ENCODE measurements at regions not wholly inside any gene's neighbourhood (a gene's known extent, or its start where the extent isn't known, plus 50 kb on each side); places are given as distances from the start of the nearest gene placed in this dataset.
"Not testable (repeated sequence)": the region's sequence is repeated elsewhere in the genome, so short reads cannot be mapped to it uniquely, and the experiment has no call there.

DNA sequence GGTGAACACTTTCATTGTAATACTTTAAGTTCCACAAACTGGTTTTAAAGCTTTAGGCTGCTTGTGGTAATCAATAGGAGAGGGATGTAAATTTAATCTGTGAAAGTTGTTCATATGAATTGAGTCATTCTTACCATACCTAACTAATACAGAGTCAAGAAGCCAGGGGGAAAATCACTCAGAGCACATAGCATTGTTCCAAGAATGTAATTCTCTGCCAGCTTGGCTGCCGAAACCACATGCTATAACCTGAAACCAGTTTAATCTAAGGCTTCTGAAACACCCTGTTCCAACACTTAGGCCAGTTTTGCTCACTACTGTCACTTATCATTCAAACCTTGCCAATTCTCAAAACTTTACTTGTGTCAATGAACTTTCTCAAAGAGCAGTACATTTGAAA is 528.8 kb upstream of the GRAMD2B start:
- DNase-seq (no peak), ATAC-seq (ENCODE audit: poor library complexity) (peak; percentile 90)
- intact Hi-C loops (cut with DNase I): no loop called here

- intact Hi-C loops (cut with DNase I): no loop called here
- ATAC-seq (ENCODE audit: poor library complexity): peak; percentile 57
- DNase-seq: no peak
Observed at GRCh38 chr5:125896368-125896767, 526.8 kb upstream of the GRAMD2B start.

DNA sequence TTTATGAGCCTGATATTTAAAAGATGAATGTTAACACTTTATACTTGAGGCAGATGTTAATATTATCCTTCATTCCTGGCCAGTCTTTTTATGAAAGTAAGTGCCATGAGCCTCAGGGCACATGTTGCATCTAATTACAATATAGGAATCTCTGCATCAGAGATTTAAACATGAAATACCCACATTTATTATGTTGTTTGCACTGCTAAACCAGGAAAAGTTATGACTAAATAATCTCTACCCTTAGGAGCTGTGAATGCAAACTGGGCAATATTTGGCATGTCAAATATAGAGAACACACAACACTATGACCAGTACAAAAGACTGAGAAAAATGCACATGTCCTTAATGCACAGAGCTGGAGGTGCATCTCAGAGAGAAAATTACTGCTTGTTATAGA is 526.1 kb upstream of the GRAMD2B start:
- ATAC-seq (ENCODE audit: poor library complexity): no peak
- intact Hi-C loops (cut with DNase I): no loop called here

GRCh38 chr5:125898851-125899405 is 524.3 kb upstream of the GRAMD2B start:
- intact Hi-C loops (cut with DNase I): no loop called here
- DNase-seq: no peak
- no peak for ATAC-seq (ENCODE audit: poor library complexity)

More for the DNA sequence above, 526.1 kb upstream of the GRAMD2B start:
- DNase-seq: no peak

GRCh38 chr5:125912028-125912427 is 511.2 kb upstream of the GRAMD2B start:
- no peak for DNase-seq
- intact Hi-C loops (cut with DNase I): no loop called here

GRCh38 chr5:125913200-125913599 is 510.0 kb upstream of the GRAMD2B start:
- DNase-seq: no peak
- intact Hi-C loops (cut with DNase I): no loop called here
- ATAC-seq (ENCODE audit: poor library complexity): no peak

More at GRCh38 chr5:125912028-125912427, 511.2 kb upstream of the GRAMD2B start:
- no peak for ATAC-seq (ENCODE audit: poor library complexity)

GRCh38 chr5:125914471-125914870 is 508.7 kb upstream of the GRAMD2B start:
- ATAC-seq (ENCODE audit: poor library complexity) (no peak), DNase-seq (no peak)
- intact Hi-C loops (cut with DNase I): no loop called here

- intact Hi-C loops (cut with DNase I); ATAC-seq (ENCODE audit: poor library complexity); DNase-seq: not testable (repeated sequence)
Observed at GRCh38 chr5:125923958-125924357, 499.3 kb upstream of the GRAMD2B start.

DNA sequence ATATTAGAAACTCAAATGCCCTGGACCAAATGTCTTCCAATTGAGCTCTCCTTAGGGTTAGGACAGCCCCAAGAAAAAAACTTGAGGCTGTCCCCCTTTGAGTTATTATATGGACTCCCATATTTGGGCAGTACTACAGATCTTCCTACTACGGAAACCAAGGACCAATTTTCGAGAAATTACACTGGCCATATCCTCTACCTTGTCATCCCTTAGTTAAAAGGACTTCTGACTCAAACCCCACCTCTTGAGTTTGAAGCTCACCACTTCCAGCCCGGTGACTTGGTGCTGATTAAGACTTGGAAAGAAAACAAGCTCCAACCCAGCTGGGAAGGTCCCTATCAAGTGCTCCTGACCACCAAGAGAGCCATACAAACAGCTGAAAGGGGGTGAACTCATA is 497.0 kb upstream of the GRAMD2B start:
- intact Hi-C loops (cut with DNase I): no loop called here
- DNase-seq: no peak
- no peak for ATAC-seq (ENCODE audit: poor library complexity)

DNA sequence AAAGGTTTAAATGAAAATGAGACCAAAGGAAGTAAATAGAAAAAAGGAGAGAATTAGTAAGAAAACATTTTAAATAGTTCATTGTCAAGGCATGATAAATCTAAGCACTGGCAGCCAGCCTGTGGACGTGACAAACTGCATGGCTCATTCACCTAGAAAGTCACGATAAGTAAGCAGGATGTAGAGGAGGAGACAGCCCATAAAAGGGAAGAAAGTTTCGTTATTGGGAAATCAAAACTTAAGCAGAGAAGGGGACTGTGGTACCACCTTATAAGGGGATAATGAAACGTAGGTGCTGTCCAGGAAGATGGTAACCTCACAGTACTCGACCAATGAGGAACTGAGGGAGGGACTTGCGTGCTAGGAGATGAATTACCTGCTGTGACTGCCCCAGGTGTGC is 494.5 kb upstream of the GRAMD2B start:
- intact Hi-C loops (cut with DNase I): no loop called here
- DNase-seq (no peak), ATAC-seq (ENCODE audit: poor library complexity) (no peak)

DNA sequence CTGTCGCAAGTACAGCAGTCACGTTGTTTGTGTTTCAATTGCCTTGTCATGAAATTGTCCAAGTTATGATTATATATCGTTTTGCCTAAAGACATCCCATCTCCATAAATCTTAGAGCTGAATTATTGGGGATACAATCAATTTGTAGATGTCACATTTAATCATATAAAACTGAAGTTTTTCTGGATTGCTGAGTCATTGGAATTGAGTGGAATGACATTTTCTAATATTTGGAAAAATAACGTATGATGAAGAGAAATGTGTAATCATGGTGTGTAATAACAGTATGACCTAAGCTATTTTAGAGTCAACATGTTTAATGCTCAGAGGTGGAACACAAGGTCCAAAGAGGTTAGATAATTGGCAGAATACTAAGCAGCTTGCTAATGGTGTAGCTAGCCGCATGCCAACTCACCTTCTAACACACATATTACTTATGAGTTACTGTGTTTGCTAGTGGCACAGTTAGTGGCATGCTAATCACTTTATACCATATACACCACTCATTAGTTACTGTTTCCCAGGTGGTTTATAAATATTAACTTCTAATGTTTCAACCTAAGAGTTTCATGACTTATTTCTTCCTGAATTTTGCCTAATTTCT is 473.1 kb upstream of the GRAMD2B start:
- DNase-seq (no peak), ATAC-seq (ENCODE audit: poor library complexity) (no peak)
- intact Hi-C loops (cut with DNase I): no loop called here

DNA sequence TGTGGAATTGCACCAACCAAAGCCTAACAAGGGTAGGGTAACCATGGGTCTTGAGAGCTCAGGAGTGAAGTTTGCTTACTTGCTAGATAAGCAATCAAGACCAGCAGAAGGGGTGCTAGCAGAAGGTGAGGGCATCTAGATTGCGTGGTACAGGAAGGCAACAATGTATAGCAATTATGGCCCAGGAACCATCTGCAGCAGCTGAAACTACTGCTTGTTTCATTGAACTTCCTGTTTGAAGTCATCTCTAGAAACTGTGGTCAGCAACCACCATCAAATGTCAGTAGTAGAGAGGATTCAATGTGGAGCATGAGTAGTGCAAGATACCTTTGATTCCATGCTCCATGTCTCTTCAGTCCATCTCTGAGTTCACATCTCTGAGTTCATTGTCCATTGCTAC is 462.1 kb upstream of the GRAMD2B start:
- ATAC-seq (ENCODE audit: poor library complexity): no peak
- DNase-seq: no peak
- intact Hi-C loops (cut with DNase I): no loop called here

GRCh38 chr5:125965577-125965976 is 457.6 kb upstream of the GRAMD2B start:
- intact Hi-C loops (cut with DNase I): no loop called here
- ATAC-seq (ENCODE audit: poor library complexity): no peak
- no peak for DNase-seq

- no peak for ATAC-seq (ENCODE audit: poor library complexity)
- no peak for DNase-seq
- intact Hi-C loops (cut with DNase I): no loop called here
Observed at GRCh38 chr5:125967576-125967975, 455.6 kb upstream of the GRAMD2B start.

- DNase-seq: no peak
- no peak for ATAC-seq (ENCODE audit: poor library complexity)
- intact Hi-C loops (cut with DNase I): no loop called here
Observed at GRCh38 chr5:125969011-125969813, 454.0 kb upstream of the GRAMD2B start.

DNA sequence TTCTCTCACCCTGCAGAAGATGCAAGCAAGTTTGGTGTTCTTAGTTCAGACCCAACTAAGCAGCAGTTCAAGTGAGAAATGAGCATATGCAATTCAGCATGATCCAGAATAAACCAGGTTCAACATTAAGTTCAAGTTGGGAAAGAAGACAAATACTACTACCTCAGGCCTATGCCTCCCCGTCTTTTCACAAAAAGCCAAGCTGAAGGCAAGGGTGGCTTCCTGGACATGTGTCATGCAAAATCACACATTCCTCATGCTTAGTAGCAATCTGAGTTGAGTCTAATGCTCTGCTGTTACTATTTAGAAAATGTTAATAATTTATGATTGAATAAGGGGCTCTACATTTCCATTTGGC is 453.4 kb upstream of the GRAMD2B start:
- DNase-seq (no peak), ATAC-seq (ENCODE audit: poor library complexity) (no peak)
- intact Hi-C loops (cut with DNase I): no loop called here

DNA sequence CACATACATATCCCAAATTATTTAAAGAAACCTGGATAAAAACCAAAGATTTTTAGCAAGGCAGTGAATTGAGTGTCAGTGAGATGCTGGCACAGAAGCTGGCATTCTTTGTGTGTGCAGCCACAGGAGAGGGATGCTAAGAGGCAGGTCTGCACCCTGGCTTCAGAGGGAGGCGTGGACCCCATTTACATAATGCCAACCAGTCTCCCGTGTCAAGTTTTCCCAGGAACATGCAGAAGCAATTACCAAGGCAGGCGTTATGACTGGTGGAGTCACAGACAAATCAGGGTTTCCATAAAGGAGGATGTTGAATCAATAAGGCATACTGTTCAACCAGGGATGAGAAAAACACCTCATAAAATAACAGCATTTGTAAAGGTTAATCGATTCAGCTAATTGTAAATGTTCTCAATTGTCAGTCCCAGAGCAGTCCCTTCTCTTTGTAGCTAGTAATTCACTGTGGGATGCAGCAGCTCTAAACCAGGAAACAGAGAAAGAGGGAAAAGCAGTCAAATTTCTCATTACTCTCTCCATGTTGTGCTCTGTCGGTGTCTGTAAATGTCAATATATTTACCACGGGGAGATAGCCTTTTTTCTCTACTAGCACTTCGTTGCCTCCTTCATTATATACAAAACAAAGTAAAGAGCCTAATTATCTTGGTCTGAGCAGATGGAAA is 452.4 kb upstream of the GRAMD2B start:
- no peak for DNase-seq
- no peak for ATAC-seq (ENCODE audit: poor library complexity)
- intact Hi-C loops (cut with DNase I): no loop called here

DNA sequence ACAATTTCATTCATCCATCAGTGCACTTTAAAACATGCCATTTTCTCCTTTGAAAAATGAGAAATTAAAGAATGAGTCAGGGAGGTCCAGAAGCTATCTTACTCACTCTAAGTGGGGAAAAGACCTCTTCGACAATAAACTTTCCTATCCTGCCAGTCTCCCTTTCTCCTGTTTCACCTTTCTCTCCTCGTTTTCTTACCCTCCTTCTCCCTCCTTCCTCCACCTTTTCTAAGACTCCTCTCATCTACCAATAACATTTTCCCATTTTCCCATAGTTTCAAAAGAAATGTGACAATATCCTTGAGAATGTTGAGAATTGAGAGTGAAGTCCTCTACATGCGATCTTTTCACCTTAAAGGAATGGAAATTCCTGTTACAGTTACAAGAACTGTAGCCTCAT is 450.5 kb upstream of the GRAMD2B start:
- ATAC-seq (ENCODE audit: poor library complexity): no peak
- intact Hi-C loops (cut with DNase I): no loop called here
- no peak for DNase-seq

GRCh38 chr5:125974679-125975078 is 448.5 kb upstream of the GRAMD2B start:
- intact Hi-C loops (cut with DNase I): no loop called here
- DNase-seq (no peak), ATAC-seq (ENCODE audit: poor library complexity) (no peak)
